HCT116 (cell line): ENCODE measurements at regions not wholly inside any gene's neighbourhood (a gene's known extent, or its start where the extent isn't known, plus 50 kb on each side); places are given as distances from the start of the nearest gene placed in this dataset.

Experiments used
- ATAC-seq: fragments of 200-7000 bp; cut with Tn5 transposase; 2 replicates; pipeline ENCODE4 v1.9.1; 2020; ENCODE audit warnings: mild to moderate bottlenecking, moderate library complexity
- BruUV-seq: library from RNA; stranded (reverse); fragments of 400-500 nt; replicated peaks from 2 replicates; lab custom pipeline; 2021; lab: Mats Ljungman, UMichigan
- CTCF ChIA-PET: fragments of 300-600 bp; sonication (Branson Sonifier 250); formaldehyde crosslinking; loops from one replicate; lab custom pipeline; 2021; ENCODE audit warnings: antibody characterized with exemption; lab: Charles Lee
- POLR2A ChIA-PET: fragments of 300-600, 350-600 bp; sonication (Branson Sonifier 250); formaldehyde crosslinking; loops from one replicate; lab custom pipeline; 2021; ENCODE audit warnings: antibody characterized with exemption; lab: Charles Lee
- RAD21 ChIA-PET, 2 experiments: fragments of 300-600 bp; sonication (Branson Sonifier 250); formaldehyde crosslinking; loops; one replicate each; lab custom pipeline; 2023; ENCODE audit warnings: low total read pairs in 2 of 2; ENCODE audit not compliant: uncharacterized antibody in 2 of 2, unreplicated experiment in 2 of 2, low non-redundant PET in 1 of 2; lab: Charles Lee
- DNase-seq: peaks from one replicate; pipeline ENCODE4 v3.0.0-alpha.2; 2010; ENCODE audit warnings: low read depth, low spot score
- H2AFZ ChIP-seq: fragments of 200-600 bp; shearing (Covaris generic), sonication (generic); 2 replicates; pipeline ENCODE4 v1.6.1; 2017; ENCODE audit warnings: low read depth, mixed run types, mixed read lengths, antibody characterized with exemption, low read length; ENCODE audit not compliant: poor library complexity, severe bottlenecking
- H3K27ac ChIP-seq: 2 replicates; pipeline ENCODE4 v1.5.1; 2012; ENCODE audit warnings: low read depth, low read length
- H3K27me3 ChIP-seq: fragments of 200-600 bp; sonication (generic); 2 replicates; pipeline ENCODE4 v1.6.1; 2016; ENCODE audit warnings: mixed run types, low read length, mixed read lengths; ENCODE audit not compliant: insufficient read depth
- H3K36me3 ChIP-seq, 2 experiments: fragments of 200-500 bp in 1 of 2; fragments of 200-600 bp in 1 of 2; sonication (Bioruptor generic) in 1 of 2; sonication (generic) in 1 of 2; 2 replicates each; pipeline versions ENCODE4 v1.5.1 to v1.6.1; 2014 to 2016; ENCODE audit warnings: low read length in 2 of 2, inconsistent platforms in 1 of 2, mixed read lengths in 1 of 2, mixed run types in 1 of 2; ENCODE audit not compliant: insufficient read depth in 2 of 2, control insufficient read depth in 1 of 2
- H3K4me1 ChIP-seq, 2 experiments: fragments of 200-600 bp in 1 of 2; sonication (generic) in 1 of 2; 2 replicates each; pipeline versions ENCODE4 v1.5.1 to v1.6.1; 2012 to 2017; ENCODE audit warnings: low read length in 2 of 2, inconsistent platforms in 1 of 2, mild to moderate bottlenecking in 1 of 2, mixed read lengths in 1 of 2, mixed run types in 1 of 2, moderate library complexity in 1 of 2; ENCODE audit not compliant: insufficient read depth in 2 of 2, control insufficient read depth in 1 of 2
- H3K4me2 ChIP-seq: fragments of 200-600 bp; sonication (generic); 2 replicates; pipeline ENCODE4 v1.6.1; 2017; ENCODE audit warnings: mixed run types, low read length, mixed read lengths
- H3K4me3 ChIP-seq, 2 experiments: fragments of 200-600 bp in 1 of 2; sonication (generic) in 1 of 2; replicated peaks in 1 of 2; 2 replicates each; pipeline ENCODE4 v1.5.1; 2011 to 2016; ENCODE audit warnings: low read length in 2 of 2, control low read depth in 1 of 2, low read depth in 1 of 2, mild to moderate bottlenecking in 1 of 2, mixed read lengths in 1 of 2, mixed run types in 1 of 2
- H3K79me2 ChIP-seq: fragments of 200-600 bp; sonication (generic); 2 replicates; pipeline ENCODE4 v1.6.1; 2017; ENCODE audit warnings: mild to moderate bottlenecking, mixed run types, low read length, moderate library complexity, mixed read lengths; ENCODE audit not compliant: insufficient read depth
- H3K9ac ChIP-seq: fragments of 200-600 bp; sonication (generic); 2 replicates; pipeline ENCODE4 v1.6.1; 2016; ENCODE audit warnings: low read length, mixed read lengths
- H3K9me2 ChIP-seq: fragments of 200-600 bp; sonication (generic), shearing (Covaris generic); 2 replicates; pipeline ENCODE4 v1.6.1; 2017; ENCODE audit warnings: mixed run types, mild to moderate bottlenecking, moderate library complexity; ENCODE audit not compliant: insufficient read depth
- H3K9me3 ChIP-seq, 2 experiments: fragments of 200-500 bp in 1 of 2; fragments of 200-600 bp in 1 of 2; sonication (Bioruptor generic) in 1 of 2; sonication (generic) in 1 of 2; 2 replicates each; pipeline ENCODE4 v1.6.1; 2014 to 2017; ENCODE audit warnings: low read length in 2 of 2, mixed read lengths in 2 of 2, inconsistent platforms in 1 of 2, low read depth in 1 of 2, mild to moderate bottlenecking in 1 of 2, mixed run types in 1 of 2, moderate library complexity in 1 of 2; ENCODE audit not compliant: control insufficient read depth in 1 of 2, insufficient read depth in 1 of 2
- H4K20me1 ChIP-seq: fragments of 200-600 bp; sonication (generic), shearing (Covaris generic); 2 replicates; pipeline ENCODE4 v1.6.1; 2017; ENCODE audit warnings: mixed run types, mild to moderate bottlenecking, moderate library complexity; ENCODE audit not compliant: insufficient read depth
- CBX3 ChIP-seq: IDR thresholded peaks from 2 replicates; pipeline ENCODE4 v1.6.1; 2012; ENCODE audit warnings: low read depth
- CEBPB ChIP-seq: IDR thresholded peaks from 2 replicates; pipeline ENCODE4 v1.6.1; 2012; ENCODE audit warnings: low read depth
- ELF1 ChIP-seq: IDR thresholded peaks from 2 replicates; pipeline ENCODE4 v1.6.1; 2012; ENCODE audit warnings: low read depth, borderline replicate concordance
- EZH2 ChIP-seq: fragments of 200-600 bp; sonication (generic); IDR thresholded peaks from 2 replicates; pipeline ENCODE4 v1.6.1; 2017; ENCODE audit warnings: antibody characterized with exemption, mixed run types
- EZH2phosphoT487 ChIP-seq: fragments of 200-600 bp; IDR thresholded peaks from 2 replicates; pipeline ENCODE4 v1.6.1; 2018; ENCODE audit warnings: antibody characterized with exemption, borderline replicate concordance
- POLR2A ChIP-seq: IDR thresholded peaks from 2 replicates; pipeline ENCODE4 v1.7.0; 2011; ENCODE audit warnings: borderline replicate concordance; ENCODE audit not compliant: insufficient read depth, insufficient read length; ENCODE audit errors: extremely low read depth
- SP1 ChIP-seq: IDR thresholded peaks from 2 replicates; pipeline ENCODE4 v1.6.1; 2012; ENCODE audit warnings: low read depth
- YY1 ChIP-seq: IDR thresholded peaks from 2 replicates; pipeline ENCODE4 v1.6.1; 2011; ENCODE audit warnings: low read length, low read depth, moderate library complexity, mild to moderate bottlenecking; ENCODE audit not compliant: insufficient replicate concordance; ENCODE audit errors: extremely low read depth
- ZFX ChIP-seq: fragments of 450-650 bp; IDR thresholded peaks from 2 replicates; pipeline ENCODE4 v1.6.1; 2017
- ZNF274 ChIP-seq: fragments of 200-500 bp; sonication (Bioruptor generic); IDR thresholded peaks from 2 replicates; pipeline ENCODE4 v1.6.1; 2014; ENCODE audit warnings: mild to moderate bottlenecking, low read depth, low read length, inconsistent platforms
- intact Hi-C: fragments of 100-400 bp; cut with micrococcal nuclease; formaldehyde crosslinking; loops from 2 replicates; pipeline ENCODE4 v1.10.0; 2022
- TF ChIP-seq, protein P1 (sequence below), 3 experiments: fragments of 200-600 bp in 1 of 3; sonication (generic) in 1 of 3; IDR thresholded peaks in 2 of 3; conservative IDR thresholded peaks in 1 of 3; 2 replicates each; pipeline ENCODE4 v1.5.1; 2012 to 2017; ENCODE audit warnings: low read depth in 2 of 3, low read length in 2 of 3, antibody characterized with exemption in 1 of 3, borderline replicate concordance in 1 of 3, control low read depth in 1 of 3, mild to moderate bottlenecking in 1 of 3, mixed read lengths in 1 of 3, mixed run types in 1 of 3, moderate library complexity in 1 of 3; ENCODE audit not compliant: insufficient read depth in 1 of 3
- TF ChIP-seq, protein P2 (sequence below): IDR thresholded peaks from 2 replicates; pipeline ENCODE4 v1.6.1; 2012
- TF ChIP-seq, protein P3 (sequence below): IDR thresholded peaks from 2 replicates; pipeline ENCODE4 v1.6.1; 2012

DNA sequence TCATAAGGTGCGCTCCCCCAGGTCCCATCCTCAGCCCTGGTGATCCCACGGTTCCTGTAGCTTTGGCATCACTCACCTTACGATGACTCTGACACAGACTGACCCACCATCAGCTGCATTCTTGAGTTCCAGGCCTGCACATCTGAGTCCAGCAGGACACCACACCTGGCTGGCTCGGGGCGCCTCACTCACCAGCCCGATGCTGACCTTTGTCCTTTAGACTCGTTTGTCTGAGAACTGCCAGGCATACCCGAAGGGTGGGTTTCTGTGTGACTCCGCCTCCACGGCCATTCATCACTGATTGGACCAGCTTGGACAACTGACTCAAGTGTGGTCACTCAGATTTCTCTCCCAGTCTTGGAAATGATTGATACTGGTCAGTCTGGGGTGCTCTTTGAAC lies 129.4 kb upstream of the CSF3R start:
- Histone ChIP-seq H3K36me3 (no peaks in the 10 kb centered on the region), H3K9me3 (no peaks in the 10 kb centered on the region), H3K27ac (no peak overlapping the region), H3K9ac (no peak overlapping the region), H3K9me2 (no peaks in the 10 kb centered on the region), H3K4me2 (no peak overlapping the region), H4K20me1 (no peaks in the 10 kb centered on the region), H3K4me1 (no peaks in the 10 kb centered on the region), H2AFZ (no peak overlapping the region), H3K79me2 (no peaks in the 10 kb centered on the region), H3K27me3 (peaks cover 21% of the 10 kb centered on the region; the same call in 1 of the 2 replicates), H3K4me3 (no peak overlapping the region)
- TF ChIP-seq, protein P1, sequence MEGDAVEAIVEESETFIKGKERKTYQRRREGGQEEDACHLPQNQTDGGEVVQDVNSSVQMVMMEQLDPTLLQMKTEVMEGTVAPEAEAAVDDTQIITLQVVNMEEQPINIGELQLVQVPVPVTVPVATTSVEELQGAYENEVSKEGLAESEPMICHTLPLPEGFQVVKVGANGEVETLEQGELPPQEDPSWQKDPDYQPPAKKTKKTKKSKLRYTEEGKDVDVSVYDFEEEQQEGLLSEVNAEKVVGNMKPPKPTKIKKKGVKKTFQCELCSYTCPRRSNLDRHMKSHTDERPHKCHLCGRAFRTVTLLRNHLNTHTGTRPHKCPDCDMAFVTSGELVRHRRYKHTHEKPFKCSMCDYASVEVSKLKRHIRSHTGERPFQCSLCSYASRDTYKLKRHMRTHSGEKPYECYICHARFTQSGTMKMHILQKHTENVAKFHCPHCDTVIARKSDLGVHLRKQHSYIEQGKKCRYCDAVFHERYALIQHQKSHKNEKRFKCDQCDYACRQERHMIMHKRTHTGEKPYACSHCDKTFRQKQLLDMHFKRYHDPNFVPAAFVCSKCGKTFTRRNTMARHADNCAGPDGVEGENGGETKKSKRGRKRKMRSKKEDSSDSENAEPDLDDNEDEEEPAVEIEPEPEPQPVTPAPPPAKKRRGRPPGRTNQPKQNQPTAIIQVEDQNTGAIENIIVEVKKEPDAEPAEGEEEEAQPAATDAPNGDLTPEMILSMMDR (IDR thresholded peaks at IDR 0.05 in 2 of 3, conservative IDR thresholded peaks at IDR 0.05 in 1 of 3; ENCODE audit: borderline replicate concordance in 1 of 3, insufficient read depth in 1 of 3, low read depth in 2 of 3, low read length in 2 of 3), result no peak
- no peak for TF ChIP-seq EZH2phosphoT487
- no peak for TF ChIP-seq CBX3
- TF ChIP-seq ZNF274, result no peak
- TF ChIP-seq ZFX, result no peak
- TF ChIP-seq YY1, result no peak
- TF ChIP-seq POLR2A, result no peak
- no peak for TF ChIP-seq SP1
- no peak for TF ChIP-seq CEBPB
- TF ChIP-seq, protein P2, sequence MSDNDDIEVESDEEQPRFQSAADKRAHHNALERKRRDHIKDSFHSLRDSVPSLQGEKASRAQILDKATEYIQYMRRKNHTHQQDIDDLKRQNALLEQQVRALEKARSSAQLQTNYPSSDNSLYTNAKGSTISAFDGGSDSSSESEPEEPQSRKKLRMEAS, result no peak
- no peak for TF ChIP-seq ELF1
- TF ChIP-seq EZH2, result no peak
- TF ChIP-seq, protein P3, sequence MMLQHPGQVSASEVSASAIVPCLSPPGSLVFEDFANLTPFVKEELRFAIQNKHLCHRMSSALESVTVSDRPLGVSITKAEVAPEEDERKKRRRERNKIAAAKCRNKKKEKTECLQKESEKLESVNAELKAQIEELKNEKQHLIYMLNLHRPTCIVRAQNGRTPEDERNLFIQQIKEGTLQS, result no peak
- no TSS peak for BruUV-seq
- ChIA-PET RAD21 (no interaction called here), POLR2A (no interaction called here), CTCF (no interaction called here)
- intact Hi-C loops, result loop anchor here (10.0 kb wide), 1 partner anchor 713 kb away; no protein-coding TSS in a partner anchor
- DNase-seq (no peak), ATAC-seq (no peak)
